ENCODE measurements at regions not wholly inside any gene's neighbourhood (a gene's known extent, or its start where the extent isn't known, plus 50 kb on each side); places are given as distances from the start of the nearest gene placed in this dataset.

GRCh38 chr2:238996331-238997136 lies 148.6 kb downstream of the TWIST2 start:
- ChIA-PET POLR2A (no interaction called here), CTCF (no interaction called here)
- no peak for DNase-seq (ENCODE audit: extremely low spot score)
- TF ChIP-seq NFRKB (IDR thresholded peaks at IDR 0.05) = no peak

- CTCF ChIA-PET = no interaction called here
- no peak for DNase-seq (ENCODE audit: extremely low spot score)
- POLR2A ChIA-PET = no interaction called here
- TF ChIP-seq FOXK2 (IDR thresholded peaks at IDR 0.05) = no peak
- TF ChIP-seq FOXA1 (IDR thresholded peaks at IDR 0.05) = no peak
- TF ChIP-seq FOXM1 (IDR thresholded peaks at IDR 0.05; ENCODE audit: borderline replicate concordance) = no peak
- no peak for TF ChIP-seq NFRKB (IDR thresholded peaks at IDR 0.05)
- no peak for TF ChIP-seq SP1 (IDR thresholded peaks at IDR 0.05)
- TF ChIP-seq PKNOX1 (IDR thresholded peaks at IDR 0.05) = no peak
- no peak for TF ChIP-seq CTBP1 (IDR thresholded peaks at IDR 0.05; ENCODE audit: borderline replicate concordance)
- TF ChIP-seq TARDBP (IDR thresholded peaks at IDR 0.05) = no peak
- no peak for TF ChIP-seq HDGF (IDR thresholded peaks at IDR 0.05; ENCODE audit: borderline replicate concordance)
- no peak for TF ChIP-seq ZNF384 (IDR thresholded peaks at IDR 0.05)
- TF ChIP-seq LEF1 (IDR thresholded peaks at IDR 0.05; ENCODE audit: borderline replicate concordance) = no peak
- TF ChIP-seq L3MBTL2 (conservative IDR thresholded peaks at IDR 0.05) = no peak
- no peak for TF ChIP-seq ELF4 (IDR thresholded peaks at IDR 0.05)
- TF ChIP-seq ARNT (IDR thresholded peaks at IDR 0.05) = no peak
- no peak for TF ChIP-seq SUZ12 (IDR thresholded peaks at IDR 0.05)
- TF ChIP-seq BHLHE40 (IDR thresholded peaks at IDR 0.05; ENCODE audit: borderline replicate concordance) = no peak
These were observed 149.2 kb downstream of the TWIST2 start for GRCh38 chr2:238997137-238997390.

DNA sequence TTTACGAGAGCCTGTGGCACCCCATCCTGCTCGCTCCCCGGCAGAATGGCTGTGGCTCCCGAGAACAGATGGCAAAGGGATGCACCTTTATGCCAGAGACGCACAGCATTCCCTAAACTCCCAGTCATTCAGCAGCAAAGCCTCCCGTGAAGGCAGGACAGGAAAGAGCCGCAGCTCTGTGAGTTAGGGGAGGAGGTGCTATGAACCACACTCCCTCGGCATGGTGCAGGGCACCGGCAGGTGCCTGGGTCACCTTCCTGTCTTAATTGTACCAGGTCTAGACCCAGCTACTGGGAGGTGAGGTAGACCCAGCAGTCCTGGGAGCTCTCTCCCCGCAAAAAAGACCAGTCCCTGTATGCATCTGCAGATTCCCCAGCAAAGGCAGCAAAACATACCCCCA lies 149.8 kb downstream of the TWIST2 start:
- TF ChIP-seq ARNT (IDR thresholded peaks at IDR 0.05) (no peak), FOXA1 (IDR thresholded peaks at IDR 0.05) (no peak), SUZ12 (IDR thresholded peaks at IDR 0.05) (no peak), FOXK2 (IDR thresholded peaks at IDR 0.05) (no peak), HDGF (IDR thresholded peaks at IDR 0.05; ENCODE audit: borderline replicate concordance) (no peak), SP1 (IDR thresholded peaks at IDR 0.05) (no peak), ELF4 (IDR thresholded peaks at IDR 0.05) (no peak), PKNOX1 (IDR thresholded peaks at IDR 0.05) (no peak), ZNF384 (IDR thresholded peaks at IDR 0.05) (no peak), CTBP1 (IDR thresholded peaks at IDR 0.05; ENCODE audit: borderline replicate concordance) (no peak), LEF1 (IDR thresholded peaks at IDR 0.05; ENCODE audit: borderline replicate concordance) (no peak), L3MBTL2 (conservative IDR thresholded peaks at IDR 0.05) (no peak), FOXM1 (IDR thresholded peaks at IDR 0.05; ENCODE audit: borderline replicate concordance) (no peak)
- CTCF ChIA-PET = no interaction called here
- POLR2A ChIA-PET = no interaction called here

More for the DNA sequence above, 149.8 kb downstream of the TWIST2 start:
- DNase-seq (ENCODE audit: extremely low spot score) = no peak

All from HEK293T (cell line).